H9 (cell line): ENCODE measurements at regions not wholly inside any gene's neighbourhood (a gene's known extent, or its start where the extent isn't known, plus 50 kb on each side); places are given as distances from the start of the nearest gene placed in this dataset.

Experiments used
- DNase-seq: peaks from one replicate; pipeline ENCODE4 v3.0.0-alpha.2; 2017
- H2AFZ ChIP-seq: one replicate; pipeline ENCODE4 v1.6.1; 2013; ENCODE audit warnings: mild to moderate bottlenecking, low read length, control low read depth, moderate library complexity
- H2AK5ac ChIP-seq: 2 replicates; pipeline ENCODE4 v1.6.1; 2013; ENCODE audit warnings: low read length, control low read depth, mixed read lengths; ENCODE audit not compliant: insufficient read length
- H2BK120ac ChIP-seq: one replicate; pipeline ENCODE4 v1.6.1; 2013; ENCODE audit warnings: low read depth, mild to moderate bottlenecking, low read length, control low read depth, inconsistent platforms; ENCODE audit not compliant: poor library complexity, severe bottlenecking
- H2BK12ac ChIP-seq: 2 replicates; pipeline ENCODE4 v1.6.1; 2013; ENCODE audit warnings: low read length, control low read depth, mixed read lengths, low read depth; ENCODE audit not compliant: insufficient read length
- H2BK15ac ChIP-seq: 2 replicates; pipeline ENCODE4 v1.6.1; 2013; ENCODE audit warnings: low read depth, low read length, control low read depth
- H2BK20ac ChIP-seq: one replicate; pipeline ENCODE4 v1.6.1; 2013; ENCODE audit warnings: low read depth, mild to moderate bottlenecking, low read length, control low read depth, inconsistent platforms; ENCODE audit not compliant: poor library complexity, severe bottlenecking
- H2BK5ac ChIP-seq: 2 replicates; pipeline ENCODE4 v1.6.1; 2013; ENCODE audit warnings: low read length, control low read depth, mixed read lengths; ENCODE audit not compliant: insufficient read length
- H3K14ac ChIP-seq: 2 replicates; pipeline ENCODE4 v1.6.1; 2013; ENCODE audit warnings: low read length, control low read depth; ENCODE audit not compliant: insufficient read depth
- H3K18ac ChIP-seq: 2 replicates; pipeline ENCODE4 v1.6.1; 2013; ENCODE audit warnings: low read depth, mild to moderate bottlenecking, mixed read lengths, low read length, control low read depth; ENCODE audit not compliant: insufficient read length
- H3K23ac ChIP-seq: 2 replicates; pipeline ENCODE4 v1.6.1; 2013; ENCODE audit warnings: low read length, control low read depth, mixed read lengths, low read depth; ENCODE audit not compliant: insufficient read length
- H3K23me2 ChIP-seq: 2 replicates; pipeline ENCODE4 v1.6.1; 2013; ENCODE audit warnings: low read depth, mild to moderate bottlenecking, mixed read lengths, low read length, control low read depth; ENCODE audit not compliant: insufficient read length, poor library complexity, severe bottlenecking
- H3K27ac ChIP-seq: 2 replicates; pipeline ENCODE4 v1.5.1; 2013; ENCODE audit warnings: low read length, control low read depth, mixed read lengths, low read depth; ENCODE audit not compliant: insufficient read length
- H3K27me3 ChIP-seq: 2 replicates; pipeline ENCODE4 v1.6.1; 2013; ENCODE audit warnings: low read length, control low read depth, inconsistent platforms; ENCODE audit not compliant: insufficient read depth
- H3K4ac ChIP-seq: 2 replicates; pipeline ENCODE4 v1.6.1; 2013; ENCODE audit warnings: low read depth, mild to moderate bottlenecking, control low read depth, inconsistent platforms, low read length, moderate library complexity
- H3K4me1 ChIP-seq: 2 replicates; pipeline ENCODE4 v1.6.1; 2013; ENCODE audit warnings: low read length, control low read depth, inconsistent platforms; ENCODE audit not compliant: insufficient read depth
- H3K4me2 ChIP-seq: 2 replicates; pipeline ENCODE4 v1.6.1; 2013; ENCODE audit warnings: low read length, control low read depth, mixed read lengths; ENCODE audit not compliant: insufficient read length, insufficient read depth
- H3K56ac ChIP-seq: 2 replicates; pipeline ENCODE4 v1.6.1; 2013; ENCODE audit warnings: low read depth, mild to moderate bottlenecking, mixed read lengths, low read length, control low read depth; ENCODE audit not compliant: insufficient read length
- H3K79me1 ChIP-seq: 2 replicates; pipeline ENCODE4 v1.6.1; 2013; ENCODE audit warnings: low read depth, mild to moderate bottlenecking, moderate library complexity, low read length, control low read depth, inconsistent platforms; ENCODE audit not compliant: insufficient read depth, poor library complexity, severe bottlenecking
- H3K79me2 ChIP-seq: 2 replicates; pipeline ENCODE4 v1.6.1; 2013; ENCODE audit warnings: low read length, control low read depth, inconsistent platforms; ENCODE audit not compliant: insufficient read depth
- H3K9ac ChIP-seq: 2 replicates; pipeline ENCODE4 v1.6.1; 2013; ENCODE audit warnings: low read length, control low read depth, mixed read lengths; ENCODE audit not compliant: insufficient read length; ENCODE audit errors: extremely low read depth
- H3K9me3 ChIP-seq: one replicate; pipeline ENCODE4 v1.6.1; 2013; ENCODE audit warnings: low read depth, low read length, inconsistent platforms; ENCODE audit not compliant: control insufficient read depth
- H3T11ph ChIP-seq: one replicate; pipeline ENCODE4 v1.6.1; 2013; ENCODE audit warnings: mild to moderate bottlenecking, low read length, control low read depth, inconsistent platforms
- H4K20me1 ChIP-seq: one replicate; pipeline ENCODE4 v1.6.1; 2013; ENCODE audit not compliant: control insufficient read depth, insufficient read length, insufficient read depth
- H4K5ac ChIP-seq: 2 replicates; pipeline ENCODE4 v1.6.1; 2013; ENCODE audit warnings: low read depth, mild to moderate bottlenecking, mixed read lengths, low read length, control low read depth; ENCODE audit not compliant: insufficient read length
- H4K8ac ChIP-seq: replicated peaks from 2 replicates; pipeline ENCODE4 v1.6.1; 2013; ENCODE audit warnings: low read length, control low read depth, mixed read lengths, low read depth; ENCODE audit not compliant: insufficient read length
- H4K91ac ChIP-seq: 2 replicates; pipeline ENCODE4 v1.6.1; 2013; ENCODE audit warnings: low read depth, mild to moderate bottlenecking, moderate library complexity, mixed read lengths, low read length, control low read depth; ENCODE audit not compliant: insufficient read length
- H3K27ac Mint-ChIP-seq, 3 experiments: 2 replicates in 2 of 3; 3 replicates in 1 of 3; pipeline ENCODE4 v1.8.0; 2020 to 2021; ENCODE audit warnings: mixed read lengths in 3 of 3, mild to moderate bottlenecking in 1 of 3, moderate library complexity in 1 of 3
- H3K27me3 Mint-ChIP-seq: 2 replicates; pipeline ENCODE4 v1.8.0; 2021; ENCODE audit warnings: low read depth, mild to moderate bottlenecking, moderate library complexity, mixed read lengths
- H3K36me3 Mint-ChIP-seq, 3 experiments: 2 replicates in 2 of 3; 3 replicates in 1 of 3; pipeline ENCODE4 v1.8.0; 2020 to 2021; ENCODE audit warnings: low read depth in 3 of 3, mixed read lengths in 3 of 3; ENCODE audit not compliant: insufficient read depth in 1 of 3
- H3K4me1 Mint-ChIP-seq, 2 experiments: 2 replicates each; pipeline ENCODE4 v1.8.0; 2020; ENCODE audit warnings: mixed read lengths in 2 of 2
- H3K4me3 Mint-ChIP-seq, 2 experiments: 2 replicates in 1 of 2; 3 replicates in 1 of 2; pipeline ENCODE4 v1.8.0; 2020 to 2021; ENCODE audit warnings: mild to moderate bottlenecking in 2 of 2, mixed read lengths in 2 of 2, moderate library complexity in 1 of 2
- H3K9me3 Mint-ChIP-seq, 2 experiments: 2 replicates in 1 of 2; 3 replicates in 1 of 2; pipeline ENCODE4 v1.8.0; 2020; ENCODE audit warnings: mild to moderate bottlenecking in 2 of 2, mixed read lengths in 2 of 2, moderate library complexity in 1 of 2
- WGBS: extraction: QIAGEN DNeasy Blood & Tissue Kit; methylation state at CpG from one replicate; pipeline ENCODE4 v1.1.7; 2013; ENCODE audit warnings: missing lambda C conversion rate, low lambda C conversion rate, mixed read lengths; ENCODE audit not compliant: insufficient read length; ENCODE audit errors: extremely low coverage; 5-methylcytosine and 5-hydroxymethylcytosine counted together
- TF ChIP-seq, protein P1 (sequence below): fragments of 200-600 bp; sonication (generic); conservative IDR thresholded peaks from 3 replicates; pipeline ENCODE4 v1.8.0; 2021; ENCODE audit warnings: antibody characterized with exemption, mild to moderate bottlenecking

DNA sequence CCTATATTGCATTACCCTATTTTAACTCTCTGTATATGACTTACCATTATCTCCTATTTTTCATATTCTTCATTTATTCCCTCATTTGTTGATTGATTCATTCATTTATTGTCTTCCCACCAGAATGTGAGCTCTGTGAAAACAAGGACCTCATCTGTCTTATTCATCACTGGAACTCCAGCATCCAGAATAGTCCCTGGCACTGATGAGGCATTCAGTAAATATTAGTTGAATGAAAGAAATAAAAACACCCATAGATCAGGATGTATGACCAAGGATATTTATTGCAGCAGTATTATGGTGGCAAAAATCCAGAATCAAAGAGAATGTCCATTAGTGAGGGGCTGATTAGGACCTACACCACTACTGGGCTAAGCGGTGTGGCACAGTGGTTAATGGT, 164.9 kb downstream of the SPRY1 start:
- Histone ChIP-seq H3K4ac (no peak overlapping the region), H2AFZ (no peak overlapping the region), H3K4me2 (no peak overlapping the region), H3K23me2 (no peaks in the 10 kb centered on the region), H4K8ac (no peak overlapping the region), H2BK15ac (no peak overlapping the region), H3K79me2 (no peaks in the 10 kb centered on the region), H3T11ph (no peak overlapping the region), H3K4me1 (no peaks in the 10 kb centered on the region), H4K20me1 (no peaks in the 10 kb centered on the region), H3K14ac (no peak overlapping the region), H2BK120ac (no peak overlapping the region), H3K56ac (no peak overlapping the region), H2BK5ac (no peak overlapping the region), H4K5ac (no peak overlapping the region), H3K27me3 (no peaks in the 10 kb centered on the region), H3K9ac (no peak overlapping the region), H4K91ac (no peak overlapping the region), H3K79me1 (no peaks in the 10 kb centered on the region), H3K9me3 (no peaks in the 10 kb centered on the region), H2BK20ac (no peak overlapping the region), H3K27ac (no peak overlapping the region), H3K23ac (no peak overlapping the region), H2BK12ac (no peak overlapping the region), H2AK5ac (no peak overlapping the region), H3K18ac (no peak overlapping the region)
- Mint-ChIP-seq H3K4me3 (no peak overlapping the region), H3K9me3 (peaks cover 0 to 4% of the 10 kb centered on the region in 2 experiments; a peak in 2 of 5 replicates), H3K27ac (no peak overlapping the region), H3K4me1 (peaks cover 18 to 25% of the 10 kb centered on the region in 2 experiments), H3K36me3 (peaks cover 0 to 5% (median 0%) of the 10 kb centered on the region in 3 experiments; a peak in 2 of 7 replicates), H3K27me3 (no peaks in the 10 kb centered on the region)
- TF ChIP-seq, protein P1, sequence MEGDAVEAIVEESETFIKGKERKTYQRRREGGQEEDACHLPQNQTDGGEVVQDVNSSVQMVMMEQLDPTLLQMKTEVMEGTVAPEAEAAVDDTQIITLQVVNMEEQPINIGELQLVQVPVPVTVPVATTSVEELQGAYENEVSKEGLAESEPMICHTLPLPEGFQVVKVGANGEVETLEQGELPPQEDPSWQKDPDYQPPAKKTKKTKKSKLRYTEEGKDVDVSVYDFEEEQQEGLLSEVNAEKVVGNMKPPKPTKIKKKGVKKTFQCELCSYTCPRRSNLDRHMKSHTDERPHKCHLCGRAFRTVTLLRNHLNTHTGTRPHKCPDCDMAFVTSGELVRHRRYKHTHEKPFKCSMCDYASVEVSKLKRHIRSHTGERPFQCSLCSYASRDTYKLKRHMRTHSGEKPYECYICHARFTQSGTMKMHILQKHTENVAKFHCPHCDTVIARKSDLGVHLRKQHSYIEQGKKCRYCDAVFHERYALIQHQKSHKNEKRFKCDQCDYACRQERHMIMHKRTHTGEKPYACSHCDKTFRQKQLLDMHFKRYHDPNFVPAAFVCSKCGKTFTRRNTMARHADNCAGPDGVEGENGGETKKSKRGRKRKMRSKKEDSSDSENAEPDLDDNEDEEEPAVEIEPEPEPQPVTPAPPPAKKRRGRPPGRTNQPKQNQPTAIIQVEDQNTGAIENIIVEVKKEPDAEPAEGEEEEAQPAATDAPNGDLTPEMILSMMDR = no peak
- DNase-seq = no peak
- WGBS = no CpG with 5 or more reads among the region's 1 CpG
